ENCODE measurements at regions not wholly inside any gene's neighbourhood (a gene's known extent, or its start where the extent isn't known, plus 50 kb on each side); places are given as distances from the start of the nearest gene placed in this dataset.

DNA sequence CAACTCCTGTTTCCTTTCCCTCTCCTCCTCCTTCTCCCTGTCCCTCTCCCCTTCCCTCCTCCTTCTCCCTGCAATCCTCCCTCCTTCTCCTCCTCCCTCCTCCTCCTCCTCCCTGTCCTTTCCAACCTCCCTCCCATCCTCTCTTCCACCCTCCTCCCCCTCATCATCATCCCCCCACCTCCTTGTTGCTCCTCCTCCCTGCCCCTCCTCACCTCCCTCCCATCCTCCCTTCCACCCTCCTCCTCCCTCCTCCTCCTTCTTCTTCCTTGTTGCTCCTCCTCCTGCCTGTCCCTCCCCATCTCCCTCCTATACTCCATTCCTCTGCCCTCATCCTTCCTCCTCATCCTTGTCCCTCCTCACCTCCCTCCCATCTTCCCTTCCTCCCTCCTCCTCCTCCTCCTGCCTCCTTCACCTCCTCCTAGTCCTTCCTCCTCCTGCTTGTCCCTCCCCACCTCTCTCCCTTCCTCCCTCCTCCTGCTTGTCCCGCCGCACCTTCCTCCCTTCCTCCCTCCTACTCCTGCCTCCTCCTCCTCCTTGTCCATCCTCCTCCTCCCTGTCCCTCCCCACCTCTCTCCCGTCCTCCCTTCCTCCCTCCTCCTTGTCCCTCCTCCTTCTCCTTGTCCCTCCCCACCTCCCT is 222.5 kb downstream of the IRF8 start:
- no peak for DNase-seq

DNA sequence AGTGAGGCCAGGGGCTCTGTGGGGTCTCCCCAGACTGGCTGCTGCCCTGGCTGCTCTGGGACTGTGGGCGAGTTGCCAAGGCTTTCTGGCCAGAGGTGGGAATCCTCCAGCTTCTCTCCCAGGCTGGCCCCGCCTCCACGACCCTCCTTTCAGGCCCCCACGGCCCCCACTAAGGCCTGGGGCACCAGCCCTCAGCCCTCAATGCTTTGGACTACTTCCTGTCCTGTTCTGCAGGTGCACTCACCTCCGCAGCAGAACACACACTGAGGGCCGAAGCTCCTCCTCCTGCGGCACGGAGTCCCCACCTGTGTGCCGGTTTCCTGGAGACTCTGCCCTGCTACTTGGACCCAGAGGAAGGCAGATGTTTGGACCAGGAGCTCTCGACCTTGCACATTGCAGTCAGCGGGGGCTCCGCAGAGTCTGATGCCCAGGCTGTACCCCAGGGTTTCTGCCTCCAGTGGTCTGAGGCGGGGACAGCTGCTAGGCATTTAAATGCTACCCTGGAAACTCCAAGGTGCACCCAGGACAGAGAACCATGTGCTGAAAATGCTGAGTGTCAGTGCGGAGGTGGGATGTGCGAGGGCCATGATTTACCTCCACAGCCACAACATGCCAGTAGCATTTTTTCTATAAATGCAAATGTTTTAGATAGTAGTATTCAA is 223.8 kb downstream of the IRF8 start:
- DNase-seq = no peak

DNA sequence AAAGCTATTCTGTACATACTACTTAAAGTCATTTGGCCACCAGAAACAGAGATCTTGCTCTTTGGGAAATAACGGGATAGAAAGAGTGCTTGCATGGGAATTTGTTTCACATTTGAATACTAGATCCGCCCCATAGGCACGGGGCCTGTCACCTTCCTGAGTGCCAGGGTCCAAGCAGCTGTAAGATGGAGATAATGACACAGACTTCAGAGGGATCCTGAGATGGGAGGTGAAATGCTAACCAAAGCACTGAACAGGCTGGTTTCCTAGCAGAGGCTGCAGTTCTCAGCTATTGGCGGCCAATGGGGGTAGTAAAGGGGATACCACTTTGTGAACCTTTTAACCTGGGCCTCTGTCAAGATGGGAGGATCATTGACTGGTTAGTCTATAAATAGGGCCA is 225.4 kb downstream of the IRF8 start:
- DNase-seq = no peak

DNA sequence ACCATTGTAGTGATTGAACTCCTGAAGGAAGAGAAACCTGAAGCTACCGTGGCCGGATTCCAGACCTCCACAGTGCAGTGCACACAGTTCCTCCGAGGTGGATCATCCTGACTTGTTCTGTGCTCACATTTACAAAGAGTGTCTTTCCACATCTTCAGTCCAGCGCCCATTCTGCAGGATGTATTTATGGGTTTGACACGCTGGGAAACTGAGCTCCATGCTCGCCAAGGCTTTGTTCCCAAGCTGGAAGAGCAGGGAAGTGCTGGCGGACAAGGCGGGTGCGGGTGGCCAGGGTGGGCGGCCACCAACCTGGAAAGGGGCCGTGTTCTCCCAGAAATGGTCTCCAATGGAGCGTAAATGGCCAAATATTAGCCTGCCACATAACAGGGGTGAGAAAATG is 227.9 kb downstream of the IRF8 start:
- no peak for DNase-seq

DNA sequence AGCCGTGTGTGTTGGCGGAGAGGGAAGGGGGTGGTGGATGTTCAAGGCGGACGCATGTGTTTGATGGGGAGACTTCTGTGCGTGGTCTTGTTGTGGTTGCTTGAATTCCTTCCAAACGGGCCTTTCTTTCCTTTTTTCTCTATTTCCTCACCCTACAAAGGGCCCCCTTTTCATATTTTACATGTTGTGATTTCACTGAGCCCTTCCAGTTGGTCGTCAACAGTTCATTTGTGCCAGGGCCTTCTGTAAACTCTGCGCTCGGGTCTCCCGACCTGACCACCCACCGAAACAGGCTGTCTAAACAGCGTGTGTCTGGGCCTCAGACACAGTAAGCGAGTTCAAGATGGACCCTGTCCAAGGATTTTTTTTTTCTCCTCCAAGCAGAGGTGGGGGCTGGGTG is 228.4 kb downstream of the IRF8 start:
- DNase-seq = no peak

DNA sequence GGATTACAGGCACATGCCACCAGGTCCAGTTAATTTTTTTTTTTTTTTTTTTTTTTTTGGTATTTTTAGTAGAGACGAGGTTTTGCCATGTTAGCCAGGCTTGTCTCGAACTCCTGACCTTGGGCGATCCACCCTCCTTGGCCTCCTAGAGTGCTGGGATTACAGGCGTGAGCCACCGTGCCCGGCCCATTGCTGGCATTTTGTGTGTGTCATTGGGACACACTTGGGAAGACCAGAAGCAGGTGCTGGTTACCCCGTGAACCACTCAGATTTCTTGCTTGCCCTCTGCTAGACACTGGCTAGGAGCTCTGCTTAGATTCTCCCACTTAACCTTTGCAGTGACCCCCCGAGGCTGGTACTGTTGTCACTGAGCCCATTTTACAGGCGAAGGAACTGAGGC is 229.3 kb downstream of the IRF8 start:
- no peak for DNase-seq

DNA sequence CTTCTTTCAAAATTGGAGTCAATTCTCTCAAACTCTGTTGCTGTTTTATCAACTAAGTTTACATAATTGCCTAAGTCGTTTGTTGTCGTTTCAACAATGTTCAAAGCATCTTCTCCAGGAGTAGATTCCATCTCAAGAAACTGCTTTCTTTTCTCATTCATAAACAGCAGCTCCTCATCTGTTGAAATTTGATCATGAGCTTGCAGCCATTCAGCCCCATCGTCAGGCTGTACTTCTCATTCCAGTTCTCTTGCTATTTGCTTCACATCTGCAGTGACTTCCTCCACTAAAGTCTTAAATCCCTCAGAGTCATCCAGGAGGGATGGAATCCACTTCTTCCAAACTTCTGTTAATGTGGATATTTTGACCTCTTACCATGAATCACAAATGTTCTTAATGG is 230.6 kb downstream of the IRF8 start:
- DNase-seq = no peak

DNA sequence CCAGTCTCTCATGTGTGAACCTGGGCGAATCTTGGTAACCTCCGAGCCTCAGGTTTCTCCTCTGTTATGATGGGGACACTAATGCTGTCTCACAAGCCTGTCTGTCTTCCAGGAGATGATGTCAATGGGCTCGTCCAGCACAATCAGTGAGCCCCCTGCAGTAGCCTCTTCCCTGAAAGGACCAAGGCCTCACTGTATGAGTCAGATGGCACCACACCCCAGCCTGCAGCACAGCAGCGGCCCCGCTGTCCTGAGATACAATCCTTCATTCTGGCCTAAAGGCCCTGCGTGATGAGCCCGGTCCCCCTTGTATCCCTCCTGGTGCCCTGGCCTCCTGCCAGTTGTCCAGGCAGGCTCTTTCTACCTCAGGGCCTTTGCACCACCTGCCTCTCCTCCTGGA is 234.4 kb downstream of the IRF8 start:
- DNase-seq = no peak

DNA sequence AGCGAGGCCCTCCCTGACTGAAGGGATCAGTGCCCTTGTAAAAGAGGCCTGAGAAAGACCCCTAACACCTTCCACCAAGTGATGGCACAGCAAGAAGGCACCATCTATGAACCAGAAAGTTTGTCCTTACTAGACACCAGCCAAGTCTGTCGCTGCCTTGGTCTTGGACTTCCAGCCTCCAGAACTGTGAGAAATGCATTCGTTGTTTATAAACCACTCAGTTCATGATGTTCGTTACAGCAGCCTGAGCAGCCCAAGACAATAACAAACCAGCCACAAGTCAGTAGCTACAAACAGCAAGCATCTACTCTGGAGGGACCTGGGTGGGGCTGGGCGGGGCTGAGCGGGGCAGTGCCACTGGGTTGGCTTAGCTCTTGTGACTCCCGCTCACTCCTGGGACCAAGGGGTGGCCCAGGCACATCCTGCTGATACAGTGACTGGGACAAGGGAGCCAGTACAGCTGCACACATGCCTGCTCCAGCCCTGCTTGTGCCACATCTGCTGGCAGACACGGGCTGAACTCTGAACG is 234.9 kb downstream of the IRF8 start:
- no peak for DNase-seq

DNA sequence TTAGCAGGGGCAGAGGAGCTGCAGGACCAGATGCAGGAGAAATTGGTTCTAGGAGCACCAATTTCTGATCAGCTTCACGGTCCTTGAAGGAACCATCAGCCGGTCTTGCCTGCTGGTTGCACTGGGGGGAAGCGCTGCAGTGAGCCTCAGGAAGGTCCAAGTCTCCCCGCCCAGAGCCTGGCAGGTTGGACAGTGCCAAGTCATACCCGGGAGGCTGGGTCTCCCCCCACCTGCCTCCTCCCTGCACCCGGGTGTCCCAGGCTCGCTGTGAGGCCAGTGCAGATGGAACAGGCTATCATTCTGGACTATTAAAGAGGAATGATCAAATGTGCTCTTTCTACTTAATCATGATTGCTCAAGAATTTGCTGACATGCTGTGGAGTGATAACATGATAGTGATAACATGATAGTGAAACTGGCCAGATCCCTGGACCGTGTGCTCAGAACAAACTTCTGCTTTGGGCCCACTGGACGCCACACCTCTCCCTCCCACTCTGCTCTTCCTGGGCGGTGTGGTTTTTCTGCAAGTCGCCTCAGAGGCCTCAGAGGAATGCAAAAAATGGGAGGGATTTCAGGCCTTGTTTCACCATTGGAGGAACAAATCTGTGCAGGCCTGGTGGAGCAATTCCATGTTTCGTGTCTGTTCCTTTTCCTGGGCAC is 236.0 kb downstream of the IRF8 start:
- DNase-seq = no peak

DNA sequence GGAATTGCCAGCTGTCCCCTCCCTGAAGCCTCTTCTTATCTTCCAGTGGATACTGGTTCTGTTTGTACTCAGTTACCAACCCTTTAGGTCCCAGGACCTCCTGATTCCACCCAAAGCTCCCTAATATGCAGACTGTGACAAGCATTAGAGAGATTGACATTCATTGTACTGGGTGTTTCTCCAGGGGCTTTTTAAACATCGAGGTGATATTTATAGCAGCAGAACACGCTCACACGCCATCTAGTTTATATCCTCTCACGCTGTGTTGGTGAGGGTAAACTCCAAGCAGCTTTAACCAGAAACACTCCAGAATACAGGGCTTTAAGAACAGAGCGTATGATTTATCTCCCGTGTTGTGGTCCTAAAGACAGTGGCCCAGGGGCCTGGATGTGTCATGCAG is 238.4 kb downstream of the IRF8 start:
- DNase-seq = no peak

DNA sequence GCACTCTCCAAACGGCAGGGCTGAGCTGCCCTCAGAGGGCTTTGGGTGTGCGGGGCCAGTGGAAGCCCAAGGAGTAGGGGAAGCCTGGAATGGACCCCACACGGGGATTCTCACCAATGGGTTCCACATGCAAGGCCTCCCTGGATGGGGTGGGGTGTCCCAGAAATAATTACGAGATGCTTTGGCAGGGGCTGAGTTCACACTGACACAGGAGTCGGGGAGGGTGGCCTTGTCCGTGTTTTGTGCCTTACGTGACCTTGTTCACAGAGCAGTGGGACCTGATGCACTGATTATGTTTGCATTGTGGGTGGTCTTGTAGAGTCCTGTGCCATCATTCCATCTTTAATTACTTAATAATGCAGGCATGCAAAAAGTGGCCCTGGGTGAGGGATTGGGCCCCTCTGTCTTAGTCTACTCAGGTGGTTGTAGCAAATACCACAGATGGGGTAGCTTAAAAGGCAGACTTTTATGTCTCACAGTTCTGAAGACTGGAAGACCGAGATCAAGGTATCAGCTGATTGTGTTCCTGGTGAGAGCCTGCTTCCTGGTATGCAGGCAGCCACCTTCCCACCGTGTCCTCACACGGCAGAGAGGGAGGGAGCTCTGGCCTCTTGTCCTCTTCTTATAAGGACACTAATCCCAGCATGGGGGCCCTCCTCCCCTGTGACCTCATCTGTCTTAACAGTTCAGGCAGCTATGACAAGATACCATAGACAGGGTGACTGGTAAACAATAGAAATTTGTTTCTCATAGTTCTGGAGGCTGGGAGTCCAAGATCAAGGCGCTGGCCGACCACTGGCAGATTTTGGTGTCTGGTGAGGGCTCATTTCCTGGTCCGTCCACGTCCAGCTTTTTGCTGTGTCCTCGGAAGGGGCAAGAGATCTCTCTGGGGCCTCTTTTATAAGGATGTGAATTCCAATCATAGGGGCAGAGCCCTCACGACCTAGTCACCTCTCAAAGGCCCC is 239.4 kb downstream of the IRF8 start:
- DNase-seq = no peak

DNA sequence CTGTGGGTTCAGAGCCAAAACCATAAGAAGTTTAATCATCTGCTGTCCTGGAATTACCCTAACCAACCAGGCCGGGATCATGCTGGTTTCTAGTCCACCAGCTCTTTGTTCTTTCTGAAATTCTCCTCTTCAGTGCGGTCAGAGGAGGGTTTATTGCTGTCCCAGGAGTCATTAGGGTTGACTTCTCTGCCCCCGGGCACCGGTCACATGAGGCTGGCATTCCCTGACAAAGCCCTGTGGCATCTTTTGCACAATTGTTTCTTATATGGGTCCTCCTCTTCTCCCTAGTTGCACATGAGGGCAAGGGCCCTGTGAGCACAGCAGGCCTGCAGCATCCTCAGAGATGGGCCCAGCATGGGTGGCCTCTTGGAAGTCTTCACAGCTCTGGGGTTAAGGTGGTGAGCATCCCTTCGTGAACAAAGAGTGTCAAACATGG is 243.9 kb downstream of the IRF8 start:
- no peak for DNase-seq

DNA sequence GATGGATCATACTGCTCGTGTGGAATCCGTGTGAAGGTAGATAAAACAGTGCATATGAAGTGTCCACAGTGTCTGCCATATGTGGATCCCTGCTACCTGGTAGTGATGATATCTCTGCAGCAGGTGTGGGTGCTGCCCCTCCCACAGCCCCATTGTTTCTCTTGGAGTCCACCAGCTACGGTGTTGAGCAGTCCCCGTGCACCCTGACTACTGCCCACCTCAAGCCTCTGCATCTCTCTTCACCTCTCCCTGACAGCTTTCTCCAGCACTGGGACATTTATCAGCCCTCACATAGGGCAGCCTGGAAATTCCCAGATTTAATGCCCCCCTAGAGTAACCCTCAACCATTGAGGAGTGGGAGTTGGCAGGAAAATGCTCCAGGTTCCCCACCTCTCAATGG is 244.7 kb downstream of the IRF8 start:
- no peak for DNase-seq

DNA sequence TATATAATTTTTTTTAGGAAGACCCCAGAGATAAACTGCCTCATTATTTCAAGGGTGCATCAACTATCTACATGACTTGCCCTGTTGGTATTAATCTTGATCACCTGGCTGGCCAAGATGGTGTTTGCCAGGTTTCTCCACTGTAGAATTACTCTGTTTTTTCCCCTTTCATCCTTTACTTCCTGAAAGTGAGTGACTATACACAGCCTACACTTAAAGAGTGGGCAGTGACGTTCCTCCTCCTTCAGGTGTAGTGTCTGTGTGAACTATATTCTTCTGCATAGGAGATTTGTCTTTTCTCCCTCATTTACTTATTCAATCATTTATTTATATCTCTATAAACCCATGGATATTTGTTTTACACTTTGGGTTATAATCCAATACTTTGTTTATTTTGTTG is 246.7 kb downstream of the IRF8 start:
- no peak for DNase-seq

DNA sequence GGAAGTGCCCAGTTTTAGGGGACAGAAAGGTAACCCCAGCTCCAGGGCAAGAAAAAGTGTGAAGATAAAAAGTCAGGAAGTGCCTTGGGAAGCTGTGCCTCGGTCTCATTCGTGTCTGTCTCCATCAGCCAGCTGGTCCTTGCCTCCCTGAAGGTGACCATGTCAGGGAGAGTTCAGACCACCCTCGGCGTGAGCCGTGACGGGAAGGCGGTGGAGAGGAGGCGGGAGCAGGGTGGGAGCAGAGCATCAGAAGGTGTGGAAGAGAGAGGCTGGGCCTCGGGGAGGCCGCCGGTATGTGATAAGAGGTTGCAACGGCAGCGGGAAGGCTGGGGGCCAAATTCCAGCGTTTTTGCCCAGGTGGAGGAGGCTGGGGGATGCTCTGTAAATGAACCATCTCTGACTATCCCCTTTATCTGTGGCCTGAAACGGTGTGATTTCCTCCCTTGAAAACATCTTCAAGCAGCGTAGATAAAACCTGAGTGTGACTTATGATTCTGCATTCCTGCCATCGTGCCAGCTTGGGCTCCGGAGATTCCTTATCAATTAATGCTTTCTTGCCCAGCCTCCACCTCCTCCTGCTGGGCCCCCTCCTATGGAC is 251.8 kb downstream of the IRF8 start:
- no peak for DNase-seq

DNA sequence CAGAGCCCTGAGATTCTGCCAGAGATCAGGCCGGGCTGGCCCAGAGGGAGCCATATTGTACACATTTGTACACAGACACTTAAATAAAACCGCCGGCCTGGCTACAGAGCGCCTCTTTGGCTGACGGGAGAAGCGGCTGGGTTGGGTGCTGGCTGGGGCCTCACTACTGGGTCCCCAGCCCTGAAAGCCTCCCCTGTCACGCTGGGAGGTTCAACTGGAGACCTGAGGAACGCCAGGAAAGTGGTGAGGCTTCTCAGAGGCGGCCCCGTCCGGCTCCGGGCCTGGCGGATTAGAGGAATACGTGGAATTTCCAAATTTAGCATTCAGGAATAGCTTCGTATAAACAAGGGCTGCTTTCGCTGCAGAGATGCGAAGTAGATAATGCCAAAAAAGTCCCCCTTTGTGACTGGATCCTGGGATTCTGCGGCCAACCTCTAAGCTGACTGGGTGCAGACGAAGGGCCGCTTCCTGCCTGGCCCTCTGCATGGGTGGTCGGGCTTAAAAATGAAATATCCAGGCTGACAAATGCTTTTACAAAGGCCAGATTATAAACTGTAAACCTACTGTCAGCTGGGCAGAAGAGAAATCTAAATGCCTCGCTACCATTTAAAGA is 252.4 kb downstream of the IRF8 start:
- DNase-seq = no peak

DNA sequence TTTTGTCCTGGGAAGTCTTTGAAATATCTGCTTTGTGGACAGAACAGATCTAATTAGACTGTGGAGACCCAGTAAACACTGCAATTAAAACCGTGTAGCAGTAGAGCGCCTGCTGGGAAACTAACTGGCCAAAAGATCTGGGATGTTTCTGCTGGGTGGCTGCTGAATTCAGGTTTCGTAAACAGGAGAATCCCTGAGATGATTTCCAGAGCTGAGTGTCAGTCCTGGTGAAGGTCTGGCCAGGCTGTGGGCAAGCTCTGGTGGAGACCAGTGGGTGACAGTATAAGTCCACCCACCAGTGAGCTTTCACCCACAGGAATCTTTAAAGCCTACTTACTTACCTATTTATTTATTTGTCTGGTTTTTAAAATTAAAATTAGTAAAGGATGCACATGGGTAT is 257.2 kb downstream of the IRF8 start:
- no peak for DNase-seq

DNA sequence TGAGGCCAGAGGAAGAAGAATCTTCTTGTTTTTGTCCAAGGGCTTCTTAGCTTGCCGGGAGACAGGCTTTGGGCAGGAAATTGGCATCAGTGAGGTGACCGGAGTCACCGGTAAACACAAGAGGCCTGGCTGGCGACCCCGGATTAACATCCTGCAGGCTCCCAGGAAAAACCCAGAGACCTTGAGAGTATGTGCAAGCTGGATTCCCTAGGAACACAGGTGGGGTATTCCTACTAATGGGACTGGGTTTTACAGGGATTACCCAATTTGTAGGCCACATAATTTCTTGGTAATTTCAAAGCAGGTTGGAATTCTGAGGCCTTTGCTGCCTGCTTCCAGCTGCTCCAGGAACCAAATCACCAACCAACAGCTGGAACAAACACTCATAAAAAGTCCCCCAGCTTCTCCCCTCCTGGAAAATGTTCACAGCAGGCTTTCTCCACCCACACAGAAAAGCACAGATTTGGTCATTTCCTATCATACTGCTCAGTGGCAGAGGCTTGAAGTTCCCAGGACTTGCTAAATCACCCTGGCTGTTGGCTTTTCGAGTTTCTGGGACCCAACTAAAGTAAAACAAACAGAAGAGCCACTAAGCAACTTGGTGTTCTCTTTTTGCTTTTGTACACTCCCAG is 258.8 kb downstream of the IRF8 start:
- no peak for DNase-seq

DNA sequence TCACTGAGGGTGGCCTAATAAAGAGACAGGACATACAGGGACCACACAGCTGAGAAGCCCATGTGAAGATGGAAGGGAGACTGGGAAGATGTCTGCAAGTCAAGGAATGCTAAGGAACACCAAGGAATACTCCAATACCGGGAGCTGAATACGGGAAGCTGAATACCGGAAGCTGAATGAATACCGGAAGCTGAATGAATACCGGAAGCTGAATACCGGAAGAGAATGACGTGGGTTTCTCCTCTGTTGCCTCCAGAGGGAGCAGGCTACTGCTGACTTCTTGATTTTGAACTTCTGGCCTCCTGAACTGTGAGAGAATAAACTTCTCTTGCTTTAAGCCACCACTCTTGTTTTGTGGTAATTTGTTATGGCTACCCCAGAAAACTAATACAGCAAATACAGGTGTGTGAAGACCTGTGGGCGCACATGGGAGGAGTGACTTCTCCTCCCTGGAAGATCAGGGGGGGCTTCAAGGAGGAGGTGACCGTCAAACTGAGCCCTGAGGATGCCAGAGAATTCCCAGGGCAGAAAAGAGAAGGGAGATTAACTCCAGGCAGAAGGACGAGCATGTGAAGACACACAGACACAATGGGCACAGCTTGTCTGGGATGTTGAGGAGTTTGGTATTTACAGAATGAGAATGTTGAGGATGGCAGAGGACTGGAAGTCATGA is 259.9 kb downstream of the IRF8 start:
- no peak for DNase-seq

DNA sequence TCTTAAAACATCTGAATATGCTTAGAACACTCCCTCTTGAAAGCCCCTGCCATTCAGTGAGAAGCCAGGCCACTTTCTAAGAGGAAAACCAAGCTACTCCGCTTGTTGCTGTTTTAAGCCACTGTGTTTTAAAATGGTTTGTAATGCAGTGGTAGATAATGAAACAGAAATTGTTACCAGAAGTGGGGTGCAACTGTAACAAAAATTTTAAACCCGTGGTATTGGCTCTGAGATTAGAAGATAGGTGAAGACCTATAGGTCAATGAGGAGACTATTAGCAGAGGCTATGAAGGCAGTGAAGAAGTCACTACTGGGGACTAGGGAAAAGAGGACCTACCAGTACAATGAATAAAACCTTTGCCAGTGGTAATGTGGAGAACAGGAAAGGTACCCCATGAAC is 266.5 kb downstream of the IRF8 start:
- no peak for DNase-seq
